Endometrium (tissue), 2 donors: ENCODE measurements at regions not wholly inside any gene's neighbourhood (a gene's known extent, or its start where the extent isn't known, plus 50 kb on each side); places are given as distances from the start of the nearest gene placed in this dataset.
"Not testable (repeated sequence)": the region's sequence is repeated elsewhere in the genome, so short reads cannot be mapped to it uniquely, and the experiment has no call there.

Experiments used
- FAIRE-seq: peaks from 2 replicates; lab custom pipeline; 2012; peaks lifted over from hg19 to GRCh38; lab: Jason Lieb, UNC
- donor health status: control.
- donor health status: control.

- FAIRE-seq: not testable (repeated sequence)
Observed at GRCh38 chr9:62526306-62526705, 1336.5 kb downstream of the SPATA31A7 start.

- FAIRE-seq: peak; percentile 15
Observed at GRCh38 chr9:62532162-62532776, 1342.4 kb downstream of the SPATA31A7 start.

GRCh38 chr9:62532777-62533173, 1342.9 kb downstream of the SPATA31A7 start:
- FAIRE-seq: not testable (repeated sequence)

GRCh38 chr9:62550539-62550938, 1360.7 kb downstream of the SPATA31A7 start:
- not testable (repeated sequence) for FAIRE-seq

GRCh38 chr9:62560603-62561002, 1370.8 kb downstream of the SPATA31A7 start:
- FAIRE-seq: not testable (repeated sequence)

GRCh38 chr9:62565132-62565531, 1375.3 kb downstream of the SPATA31A7 start:
- not testable (repeated sequence) for FAIRE-seq

- FAIRE-seq: not testable (repeated sequence)
Observed at GRCh38 chr9:62566430-62566829, 1376.6 kb downstream of the SPATA31A7 start.

- not testable (repeated sequence) for FAIRE-seq
Observed at GRCh38 chr9:62597128-62597527, 1407.3 kb downstream of the SPATA31A7 start.
